Head of caudate nucleus (tissue), 42 donors: ENCODE measurements at regions not wholly inside any gene's neighbourhood (a gene's known extent, or its start where the extent isn't known, plus 50 kb on each side); places are given as distances from the start of the nearest gene placed in this dataset.
A peak's percentile ranks its signal among the peaks of the same experiment; 100 is the strongest.
"Not testable (repeated sequence)": the region's sequence is repeated elsewhere in the genome, so short reads cannot be mapped to it uniquely, and the experiment has no call there.

Source experiments
- DNase-seq, 42 donors: peaks; one replicate each; pipeline versions ENCODE4 v3.0.0 to v3.0.0-alpha.2; 2020 to 2021; ENCODE audit warnings: mixed read lengths in 7 of 42
- intact Hi-C: fragments of 100-400 bp; cut with DNase I; formaldehyde crosslinking; loops from one replicate; pipeline ENCODE4 v1.15.0; 2022

- intact Hi-C loops = no loop called here
- no peak for DNase-seq
These were observed 190.1 kb upstream of the ARID1B start for GRCh38 chr6:156587071-156587470.

- no peak for DNase-seq
- intact Hi-C loops = no loop called here
These were observed 191.3 kb upstream of the ARID1B start for GRCh38 chr6:156585859-156586258.

- intact Hi-C loops, DNase-seq: not testable (repeated sequence)
These were observed 193.1 kb upstream of the ARID1B start for GRCh38 chr6:156584121-156584520.

GRCh38 chr6:156583083-156583482 is 194.1 kb upstream of the ARID1B start:
- peak in 22 of 42 donors; percentile 18 to 63 (median 37) for DNase-seq
- intact Hi-C loops = no loop called here

- DNase-seq = peak in 31 of 42 donors; percentile 18 to 87 (median 53)
- intact Hi-C loops = no loop called here
These were observed 194.6 kb upstream of the ARID1B start for GRCh38 chr6:156582509-156582992.

GRCh38 chr6:156579564-156579963 is 197.6 kb upstream of the ARID1B start:
- intact Hi-C loops = no loop called here
- no peak for DNase-seq

GRCh38 chr6:156577749-156578148 is 199.4 kb upstream of the ARID1B start:
- DNase-seq = no peak
- intact Hi-C loops = no loop called here

- DNase-seq = no peak
- intact Hi-C loops = no loop called here
These were observed 201.8 kb upstream of the ARID1B start for GRCh38 chr6:156575361-156575760.

GRCh38 chr6:156564807-156565149 is 212.4 kb upstream of the ARID1B start:
- intact Hi-C loops = loop anchor here (2.0 to 10.0 kb wide), 2 partner anchors 120 to 210 kb away; partner anchors contain the start of gene ARID1B
- DNase-seq = no peak

GRCh38 chr6:156564127-156564806 is 212.9 kb upstream of the ARID1B start:
- intact Hi-C loops = loop anchor here (2.0 to 10.0 kb wide), 2 partner anchors 121 to 211 kb away; partner anchors contain the start of gene ARID1B
- DNase-seq = peak; percentile 61 to 95 (median 84)

- DNase-seq = no peak
- intact Hi-C loops = loop anchor here (2.0 to 10.0 kb wide), 2 partner anchors 121 to 211 kb away; partner anchors contain the start of gene ARID1B
These were observed 213.5 kb upstream of the ARID1B start for GRCh38 chr6:156563714-156564113.

- intact Hi-C loops = loop anchor here (10.0 kb wide), 1 partner anchor 212 kb away; the partner anchor contains the start of gene ARID1B
- DNase-seq = no peak
These were observed 214.5 kb upstream of the ARID1B start for GRCh38 chr6:156562636-156563035.

- DNase-seq = no peak
- intact Hi-C loops = loop anchor here (10.0 kb wide), 1 partner anchor 213 kb away; the partner anchor contains the start of gene ARID1B
These were observed 215.2 kb upstream of the ARID1B start for GRCh38 chr6:156562019-156562418.

- DNase-seq = no peak
- intact Hi-C loops = loop anchor here (10.0 kb wide), 1 partner anchor 214 kb away; the partner anchor contains the start of gene ARID1B
These were observed 216.7 kb upstream of the ARID1B start for GRCh38 chr6:156560476-156560875.

GRCh38 chr6:156559162-156559690 is 218.0 kb upstream of the ARID1B start:
- intact Hi-C loops = no loop called here
- DNase-seq = no peak

- intact Hi-C loops = no loop called here
These were observed 219.3 kb upstream of the ARID1B start for GRCh38 chr6:156557911-156558259.

GRCh38 chr6:156557251-156557910 is 219.8 kb upstream of the ARID1B start:
- intact Hi-C loops = no loop called here
- DNase-seq = peak; percentile 15 to 84 (median 62)

More at GRCh38 chr6:156557911-156558259, 219.3 kb upstream of the ARID1B start:
- no peak for DNase-seq

GRCh38 chr6:156556811-156557210 is 220.4 kb upstream of the ARID1B start:
- DNase-seq = no peak
- intact Hi-C loops = no loop called here

- intact Hi-C loops = no loop called here
- no peak for DNase-seq
These were observed 222.1 kb upstream of the ARID1B start for GRCh38 chr6:156555116-156555515.

- intact Hi-C loops = no loop called here
- no peak for DNase-seq
These were observed 223.0 kb upstream of the ARID1B start for GRCh38 chr6:156554160-156554559.
